ENCODE measurements at regions not wholly inside any gene's neighbourhood (a gene's known extent, or its start where the extent isn't known, plus 50 kb on each side); places are given as distances from the start of the nearest gene placed in this dataset.

- TF ChIP-seq USF2 (CRISPR knock-in tag; IDR thresholded peaks at IDR 0.05) (no peak), ZBTB21 (CRISPR knock-in tag; IDR thresholded peaks at IDR 0.05; ENCODE audit: borderline replicate concordance) (no peak), E2F1 (CRISPR knock-in tag; IDR thresholded peaks at IDR 0.05) (no peak), CTCF (IDR thresholded peaks at IDR 0.05) (no peak), ZNF532 (CRISPR knock-in tag; IDR thresholded peaks at IDR 0.05; ENCODE audit: borderline replicate concordance) (no peak), ATF2 (CRISPR knock-in tag; IDR thresholded peaks at IDR 0.05; ENCODE audit: borderline replicate concordance, low read depth) (no peak)
Measured at GRCh38 chr15:95485367-95485766, 845.1 kb upstream of the NR2F2 start.
